GM12878 (cell line): ENCODE measurements at regions not wholly inside any gene's neighbourhood (a gene's known extent, or its start where the extent isn't known, plus 50 kb on each side); places are given as distances from the start of the nearest gene placed in this dataset.

ENCODE experiments used
- ATAC-seq: fragments of 200-7000 bp; cut with Tn5 transposase; 3 replicates; pipeline ENCODE4 v1.9.1; 2020; ENCODE audit warnings: mild to moderate bottlenecking, moderate library complexity
- BruUV-seq: library from RNA; stranded (reverse); fragments of 400-500 nt; replicated peaks from 2 replicates; lab custom pipeline; 2021; lab: Mats Ljungman, UMichigan
- CTCF ChIA-PET: fragments of 300-600 bp; sonication (Branson Sonifier 250); formaldehyde crosslinking; extraction: SDS; loops from one replicate; lab custom pipeline; 2021; ENCODE audit warnings: inconsistent platforms; lab: Yijun Ruan, JAX
- POLR2A ChIA-PET: fragments of 350-600 bp; formaldehyde crosslinking; extraction: SDS; loops from one replicate; lab custom pipeline; 2021; ENCODE audit warnings: inconsistent platforms; lab: Charles Lee
- RAD21 ChIA-PET: fragments of 300-600 bp; sonication (Branson Sonifier 250); formaldehyde crosslinking; loops from one replicate; lab custom pipeline; 2023; ENCODE audit warnings: antibody characterized with exemption; ENCODE audit not compliant: unreplicated experiment; lab: Charles Lee
- SMC1A ChIA-PET: fragments of 300-600 bp; sonication (Branson Sonifier 250); formaldehyde crosslinking; loops from one replicate; lab custom pipeline; 2023; ENCODE audit not compliant: unreplicated experiment, uncharacterized antibody; lab: Charles Lee
- DNase-seq: peaks from one replicate; pipeline ENCODE4 v3.0.0-alpha.2; 2011; ENCODE audit warnings: low read depth, low spot score
- FAIRE-seq: peaks from 3 replicates; lab custom pipeline; 2011; peaks lifted over from hg19 to GRCh38; lab: Jason Lieb, UNC
- H2AFZ ChIP-seq: 2 replicates; pipeline ENCODE4 v1.6.0; 2011; ENCODE audit warnings: low read depth, low read length, control low read depth; ENCODE audit not compliant: control insufficient read depth
- H3K27ac ChIP-seq: 2 replicates; pipeline ENCODE4 v1.5.1; 2011; ENCODE audit warnings: control low read depth; ENCODE audit not compliant: control insufficient read depth, insufficient read depth
- H3K27me3 ChIP-seq, 2 experiments: replicated peaks in 1 of 2; 2 replicates each; pipeline versions ENCODE4 v1.6.0 to v1.6.1; 2011; ENCODE audit warnings: low read length in 1 of 2; ENCODE audit not compliant: control insufficient read depth in 2 of 2, insufficient read depth in 2 of 2
- H3K36me3 ChIP-seq, 2 experiments: 2 replicates each; pipeline ENCODE4 v1.5.1; 2011; ENCODE audit warnings: low read length in 1 of 2; ENCODE audit not compliant: control insufficient read depth in 2 of 2, insufficient read depth in 2 of 2
- H3K4me1 ChIP-seq: 2 replicates; pipeline ENCODE4 v1.6.1; 2011; ENCODE audit warnings: mild to moderate bottlenecking, low read length, moderate library complexity, mixed read lengths; ENCODE audit not compliant: control insufficient read depth, insufficient read depth
- H3K4me2 ChIP-seq: 2 replicates; pipeline ENCODE4 v1.6.0; 2011; ENCODE audit warnings: control low read depth; ENCODE audit not compliant: control insufficient read depth, insufficient read depth
- H3K4me3 ChIP-seq: fragments of 200-600 bp; sonication (generic); 2 replicates; pipeline ENCODE4 v1.5.1; 2016
- H3K79me2 ChIP-seq: 2 replicates; pipeline ENCODE4 v1.6.0; 2011; ENCODE audit warnings: low read length; ENCODE audit not compliant: control insufficient read depth, insufficient read depth
- H3K9ac ChIP-seq: 2 replicates; pipeline ENCODE4 v1.8.0; 2011; ENCODE audit warnings: low read length, control low read depth, mixed read lengths; ENCODE audit not compliant: control insufficient read depth, insufficient read depth
- H3K9me3 ChIP-seq: replicated peaks from 3 replicates; pipeline ENCODE4 v1.5.1; 2011; ENCODE audit warnings: mild to moderate bottlenecking, low read length; ENCODE audit not compliant: control insufficient read depth, insufficient read depth
- H4K20me1 ChIP-seq: 2 replicates; pipeline ENCODE4 v1.6.0; 2011; ENCODE audit not compliant: control insufficient read depth, insufficient read depth
- BACH1 ChIP-seq: fragments of 450-650 bp; IDR thresholded peaks from 2 replicates; pipeline ENCODE4 v1.6.1; 2017; ENCODE audit warnings: mild to moderate bottlenecking, borderline replicate concordance
- CBX5 ChIP-seq: sonication (generic); IDR thresholded peaks from 2 replicates; pipeline ENCODE4 v1.6.1; 2016; ENCODE audit warnings: low read depth, moderate library complexity, mild to moderate bottlenecking, inconsistent platforms
- CREM ChIP-seq: IDR thresholded peaks from 2 replicates; pipeline ENCODE4 v1.6.1; 2014; ENCODE audit warnings: antibody characterized with exemption, low read depth
- ESRRA ChIP-seq: IDR thresholded peaks from 2 replicates; pipeline ENCODE4 v1.6.1; 2012; ENCODE audit warnings: mild to moderate bottlenecking, low read length, improper control_type of control experiment
- HDAC2 ChIP-seq: fragments of 200-600 bp; sonication (generic); IDR thresholded peaks from 2 replicates; pipeline ENCODE4 v1.6.1; 2017
- KDM1A ChIP-seq: fragments of 200-600 bp; sonication (generic); IDR thresholded peaks from 2 replicates; pipeline ENCODE4 v1.6.1; 2016; ENCODE audit warnings: borderline replicate concordance
- MTA2 ChIP-seq: fragments of 450-650 bp; IDR thresholded peaks from 2 replicates; pipeline ENCODE4 v1.6.1; 2016; ENCODE audit warnings: low read depth, mild to moderate bottlenecking, moderate library complexity
- NBN ChIP-seq: fragments of 450-650 bp; IDR thresholded peaks from 2 replicates; pipeline ENCODE4 v1.6.1; 2016
- NRF1 ChIP-seq: conservative IDR thresholded peaks from 2 replicates; pipeline ENCODE4 v1.6.1; 2011; ENCODE audit warnings: mild to moderate bottlenecking, low read depth, low read length, improper control_type of control experiment
- RAD21 ChIP-seq: IDR thresholded peaks from 2 replicates; pipeline ENCODE4 v1.6.1; 2011; ENCODE audit warnings: mild to moderate bottlenecking, low read depth, low read length, moderate library complexity; ENCODE audit not compliant: insufficient read depth
- SMARCA5 ChIP-seq: fragments of 450-650 bp; IDR thresholded peaks from 2 replicates; pipeline ENCODE4 v1.6.1; 2017; ENCODE audit warnings: mild to moderate bottlenecking
- SREBF1 ChIP-seq: IDR thresholded peaks from 2 replicates; pipeline ENCODE4 v1.6.1; 2012; ENCODE audit warnings: mild to moderate bottlenecking, low read length
- TCF12 ChIP-seq: IDR thresholded peaks from 2 replicates; pipeline ENCODE4 v1.6.1; 2011; ENCODE audit warnings: low read depth, mild to moderate bottlenecking, low read length
- TCF7 ChIP-seq: IDR thresholded peaks from 2 replicates; pipeline ENCODE4 v1.6.1; 2014; ENCODE audit warnings: antibody characterized with exemption, borderline replicate concordance
- ZNF24 ChIP-seq: fragments of 450-650 bp; IDR thresholded peaks from 2 replicates; pipeline ENCODE4 v1.6.1; 2017; ENCODE audit warnings: antibody characterized with exemption, mild to moderate bottlenecking
- ZNF592 ChIP-seq: fragments of 450-650 bp; IDR thresholded peaks from 2 replicates; pipeline ENCODE4 v1.6.1; 2017; ENCODE audit warnings: mild to moderate bottlenecking, moderate library complexity
- WGBS: methylation state at CpG from one replicate; pipeline ENCODE4 v1.1.6; 2016; ENCODE audit warnings: low lambda C conversion rate; ENCODE audit not compliant: insufficient replicate concordance, insufficient coverage; ENCODE audit errors: missing lambda C conversion rate; 5-methylcytosine and 5-hydroxymethylcytosine counted together
- in situ Hi-C: fragments of 300-500 bp; cut with MboI; formaldehyde crosslinking; loops from 9 replicates; pipeline ENCODE4 v1.14.3; 2018; ENCODE audit warnings: mixed read lengths
- intact Hi-C: fragments of 100-400 bp; cut with micrococcal nuclease; formaldehyde crosslinking; loops from one replicate; pipeline ENCODE4 v1.14.2; 2022; ENCODE audit not compliant: unreplicated experiment
- TF ChIP-seq, protein P1 (sequence below): fragments of 450-650 bp; IDR thresholded peaks from 2 replicates; pipeline ENCODE4 v1.6.1; 2017; ENCODE audit warnings: mild to moderate bottlenecking, low read depth, inconsistent platforms; ENCODE audit not compliant: poor library complexity, severe bottlenecking

- no peak for TF ChIP-seq RAD21
- TF ChIP-seq KDM1A = no peak
- TF ChIP-seq TCF12 = no peak
- TF ChIP-seq CBX5 = no peak
- no peak for TF ChIP-seq SMARCA5
Measured at GRCh38 chr2:9772999-9773902, 70.0 kb upstream of the TAF1B start (continued).

- no TSS peak for BruUV-seq
- DNase-seq (no peak), ATAC-seq (no peak), FAIRE-seq (no peak)
- intact Hi-C loops = no loop called here
- Histone ChIP-seq H3K79me2 (no peaks in the 10 kb centered on the region), H3K27me3 (no peaks in the 10 kb centered on the region; a peak in 2 of 4 replicates), H3K9me3 (no peaks in the 10 kb centered on the region), H3K9ac (no peak overlapping the region), H3K36me3 (no peaks in the 10 kb centered on the region), H4K20me1 (no peaks in the 10 kb centered on the region), H2AFZ (no peak overlapping the region), H3K4me3 (no peak overlapping the region), H3K4me1 (peaks cover 6% of the 10 kb centered on the region; the same call in 1 of the 2 replicates), H3K4me2 (no peak overlapping the region), H3K27ac (no peak overlapping the region)
- in situ Hi-C loops = no loop called here
- ChIA-PET RAD21 (no interaction called here), SMC1A (no interaction called here), POLR2A (no interaction called here), CTCF (interaction anchor here (1.3 to 2.3 kb wide), 2 partner anchors 10 to 26 kb away, joined by 8 read pairs; no protein-coding TSS in a partner anchor)
- WGBS = 0% methylated on average over 3 of the region's 3 CpGs
- TF ChIP-seq, protein P1, sequence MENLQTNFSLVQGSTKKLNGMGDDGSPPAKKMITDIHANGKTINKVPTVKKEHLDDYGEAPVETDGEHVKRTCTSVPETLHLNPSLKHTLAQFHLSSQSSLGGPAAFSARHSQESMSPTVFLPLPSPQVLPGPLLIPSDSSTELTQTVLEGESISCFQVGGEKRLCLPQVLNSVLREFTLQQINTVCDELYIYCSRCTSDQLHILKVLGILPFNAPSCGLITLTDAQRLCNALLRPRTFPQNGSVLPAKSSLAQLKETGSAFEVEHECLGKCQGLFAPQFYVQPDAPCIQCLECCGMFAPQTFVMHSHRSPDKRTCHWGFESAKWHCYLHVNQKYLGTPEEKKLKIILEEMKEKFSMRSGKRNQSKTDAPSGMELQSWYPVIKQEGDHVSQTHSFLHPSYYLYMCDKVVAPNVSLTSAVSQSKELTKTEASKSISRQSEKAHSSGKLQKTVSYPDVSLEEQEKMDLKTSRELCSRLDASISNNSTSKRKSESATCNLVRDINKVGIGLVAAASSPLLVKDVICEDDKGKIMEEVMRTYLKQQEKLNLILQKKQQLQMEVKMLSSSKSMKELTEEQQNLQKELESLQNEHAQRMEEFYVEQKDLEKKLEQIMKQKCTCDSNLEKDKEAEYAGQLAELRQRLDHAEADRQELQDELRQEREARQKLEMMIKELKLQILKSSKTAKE = no peak
- TF ChIP-seq SREBF1 (no peak), BACH1 (no peak), HDAC2 (no peak), TCF7 (no peak), NRF1 (no peak), ESRRA (no peak), MTA2 (no peak), CREM (no peak), ZNF592 (no peak), ZNF24 (no peak), NBN (no peak)
Measured at GRCh38 chr2:9773903-9774239, 69.4 kb upstream of the TAF1B start.
